ENCODE measurements at regions not wholly inside any gene's neighbourhood (a gene's known extent, or its start where the extent isn't known, plus 50 kb on each side); places are given as distances from the start of the nearest gene placed in this dataset.

- TF ChIP-seq POLR2A (IDR thresholded peaks at IDR 0.05), result no peak
- TF ChIP-seq CTCF (IDR thresholded peaks at IDR 0.05), result no peak
Measured at GRCh38 chr15:46921891-46922290, 795.4 kb upstream of the SEMA6D start.

Data from body of pancreas (tissue), 4 donors.